Upper lobe of right lung (tissue), 1 donor: ENCODE measurements at regions not wholly inside any gene's neighbourhood (a gene's known extent, or its start where the extent isn't known, plus 50 kb on each side); places are given as distances from the start of the nearest gene placed in this dataset.

ENCODE experiments used
- ATAC-seq: fragments of 200-7000 bp; cut with Tn5 transposase; one replicate; pipeline ENCODE4 v1.9.1; 2020; ENCODE audit warnings: mild to moderate bottlenecking, moderate library complexity
- DNase-seq: peaks from one replicate; pipeline ENCODE4 v3.0.0-alpha.2; 2020
- H3K27ac ChIP-seq: fragments of 200-600 bp; one replicate; pipeline ENCODE4 v1.8.0; 2022
- H3K27me3 ChIP-seq: fragments of 200-600 bp; one replicate; pipeline ENCODE4 v1.8.0; 2022; ENCODE audit warnings: mild to moderate bottlenecking
- H3K36me3 ChIP-seq: fragments of 200-600 bp; one replicate; pipeline ENCODE4 v1.8.0; 2022
- H3K4me1 ChIP-seq: fragments of 200-600 bp; one replicate; pipeline ENCODE4 v1.8.0; 2022
- H3K4me3 ChIP-seq: fragments of 200-600 bp; one replicate; pipeline ENCODE4 v1.8.0; 2022; ENCODE audit warnings: mild to moderate bottlenecking
- H3K9me3 ChIP-seq: fragments of 200-600 bp; one replicate; pipeline ENCODE4 v1.8.0; 2022
- CTCF ChIP-seq: fragments of 200-600 bp; IDR thresholded peaks from one replicate; pipeline ENCODE4 v1.8.0; 2022; ENCODE audit warnings: antibody characterized with exemption
- intact Hi-C: fragments of 100-400 bp; cut with DNase I; formaldehyde crosslinking; loops from one replicate; pipeline ENCODE4 v1.11.0; 2022
- donor health status: DM: no; HTN: yes; CAD: no; lungs with severe emphysema.

GRCh38 chr14:66056926-66057552 lies 429.1 kb upstream of the CCDC196 start:
- no peaks in the 10 kb centered on the region for H3K9me3 ChIP-seq
- intact Hi-C loops, result no loop called here
- no peak for DNase-seq
- H3K4me1 ChIP-seq, result no peaks in the 10 kb centered on the region
- no peaks in the 10 kb centered on the region for H3K27me3 ChIP-seq
- H3K27ac ChIP-seq, result no peak overlapping the region
- no peak for ATAC-seq
- no peaks in the 10 kb centered on the region for H3K36me3 ChIP-seq
- no peak overlapping the region for H3K4me3 ChIP-seq
- TF ChIP-seq CTCF, result no peak

- Histone ChIP-seq H3K27me3 (no peaks in the 10 kb centered on the region), H3K4me1 (no peaks in the 10 kb centered on the region), H3K9me3 (no peaks in the 10 kb centered on the region), H3K36me3 (no peaks in the 10 kb centered on the region), H3K4me3 (no peak overlapping the region), H3K27ac (no peak overlapping the region)
- no peak for TF ChIP-seq CTCF
- DNase-seq (no peak), ATAC-seq (no peak)
- intact Hi-C loops, result no loop called here
These were observed 421.0 kb upstream of the CCDC196 start for GRCh38 chr14:66065188-66065587.

GRCh38 chr14:66066981-66067776 lies 419.0 kb upstream of the CCDC196 start:
- no peak overlapping the region for H3K4me3 ChIP-seq
- H3K27me3 ChIP-seq, result no peaks in the 10 kb centered on the region
- H3K9me3 ChIP-seq, result no peaks in the 10 kb centered on the region
- no peaks in the 10 kb centered on the region for H3K36me3 ChIP-seq
- no peaks in the 10 kb centered on the region for H3K4me1 ChIP-seq
- no peak for TF ChIP-seq CTCF
- DNase-seq, result no peak
- no peak for ATAC-seq
- intact Hi-C loops, result no loop called here
- H3K27ac ChIP-seq, result no peak overlapping the region

- Histone ChIP-seq H3K27me3 (no peaks in the 10 kb centered on the region), H3K4me1 (no peaks in the 10 kb centered on the region), H3K27ac (no peak overlapping the region), H3K9me3 (no peaks in the 10 kb centered on the region), H3K36me3 (no peaks in the 10 kb centered on the region), H3K4me3 (no peak overlapping the region)
- no peak for DNase-seq
- ATAC-seq, result no peak
- intact Hi-C loops, result no loop called here
- TF ChIP-seq CTCF, result no peak
These were observed 417.1 kb upstream of the CCDC196 start for GRCh38 chr14:66069036-66069435.

GRCh38 chr14:66069830-66070541 lies 416.2 kb upstream of the CCDC196 start:
- intact Hi-C loops, result no loop called here

More at GRCh38 chr14:66069830-66070541, 416.2 kb upstream of the CCDC196 start:
- H3K36me3 ChIP-seq, result no peaks in the 10 kb centered on the region
- H3K4me3 ChIP-seq, result no peak overlapping the region
- no peaks in the 10 kb centered on the region for H3K9me3 ChIP-seq
- H3K27ac ChIP-seq, result no peak overlapping the region
- H3K4me1 ChIP-seq, result no peaks in the 10 kb centered on the region
- TF ChIP-seq CTCF, result no peak
- DNase-seq (no peak), ATAC-seq (no peak)
- no peaks in the 10 kb centered on the region for H3K27me3 ChIP-seq
